Stimulated activated CD4-positive, alpha-beta T cell treated with anti-CD3 and anti-CD28 coated beads, Interleukin-2, amount 100 ng/mL, for 48 hours (primary cell): ENCODE measurements at regions not wholly inside any gene's neighbourhood (a gene's known extent, or its start where the extent isn't known, plus 50 kb on each side); places are given as distances from the start of the nearest gene placed in this dataset.
"Not testable (repeated sequence)": the region's sequence is repeated elsewhere in the genome, so short reads cannot be mapped to it uniquely, and the experiment has no call there.

Experiments used
- DNase-seq, 2 donors: peaks; one replicate each; pipeline ENCODE4 v3.0.0-alpha.2; 2020

DNA sequence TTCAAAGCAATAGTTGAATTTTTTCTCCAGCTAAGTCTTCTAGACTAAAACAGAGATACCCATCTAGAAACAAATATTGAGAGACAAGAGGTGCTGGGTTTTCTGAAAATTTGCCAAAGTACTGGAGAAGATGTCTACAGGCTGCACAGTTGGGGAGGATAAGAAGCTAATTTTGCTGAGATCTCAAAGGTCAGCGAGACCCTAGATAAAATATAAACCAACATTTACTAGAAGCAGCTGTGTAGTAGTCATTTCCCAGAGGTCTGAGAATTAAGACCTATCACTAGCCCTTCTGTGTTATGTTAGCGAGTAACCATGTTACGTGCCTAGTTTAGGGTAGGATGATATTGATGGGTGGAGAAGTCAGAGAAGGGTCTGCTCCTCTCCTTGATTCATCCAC lies 208.5 kb upstream of the TNC start:
- DNase-seq = no peak

DNA sequence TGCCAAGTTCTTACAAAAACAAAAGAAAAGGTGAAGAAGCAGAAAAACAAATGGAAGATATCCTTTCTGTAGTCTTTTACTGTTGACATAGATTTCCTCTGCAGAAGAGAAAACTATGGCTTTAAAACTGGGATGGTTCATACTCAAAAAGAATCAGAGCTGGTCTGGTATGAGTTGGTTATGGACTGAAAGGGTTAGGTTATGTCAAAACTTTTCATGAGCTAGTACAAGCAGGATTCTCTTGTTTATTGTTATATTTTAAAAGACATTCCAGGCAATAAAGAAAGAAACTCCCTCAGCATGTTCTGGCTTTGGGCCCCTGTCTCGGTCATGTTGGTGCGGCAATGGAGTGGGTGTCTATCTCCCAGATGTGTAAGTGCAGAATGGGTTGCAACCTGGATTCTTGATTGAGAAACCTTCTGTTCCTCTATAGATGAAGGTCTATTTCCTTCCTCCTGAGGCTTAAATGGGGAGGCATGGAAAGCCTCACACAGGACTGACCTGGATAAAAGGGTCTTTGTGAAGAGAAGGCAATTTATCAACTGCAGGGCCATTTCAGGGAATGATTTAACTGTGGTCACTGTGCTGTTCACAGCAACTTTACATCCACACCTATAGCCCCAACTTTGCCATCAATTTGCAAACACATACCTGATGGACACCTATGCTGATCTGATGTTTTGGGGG lies 209.6 kb upstream of the TNC start:
- DNase-seq = no peak

DNA sequence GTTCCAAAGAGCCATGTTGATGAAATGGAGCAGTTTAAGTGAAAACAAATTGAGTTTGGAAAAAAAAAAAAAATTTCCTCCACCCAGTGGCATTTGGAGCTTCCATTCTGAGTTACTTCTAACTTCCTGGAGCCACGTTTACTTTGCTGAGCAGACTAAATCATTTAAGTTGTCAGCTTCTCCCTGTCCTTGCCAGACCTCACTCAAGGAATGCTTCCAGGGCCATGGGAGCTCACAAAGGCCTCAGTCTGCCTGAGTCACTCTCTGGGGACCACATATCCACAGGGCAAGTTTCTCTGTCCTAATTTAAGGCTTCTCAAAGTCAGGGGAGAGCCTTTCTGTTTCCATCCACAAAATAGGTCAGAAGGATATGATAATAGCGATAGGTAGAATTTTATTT lies 210.3 kb upstream of the TNC start:
- no peak for DNase-seq

DNA sequence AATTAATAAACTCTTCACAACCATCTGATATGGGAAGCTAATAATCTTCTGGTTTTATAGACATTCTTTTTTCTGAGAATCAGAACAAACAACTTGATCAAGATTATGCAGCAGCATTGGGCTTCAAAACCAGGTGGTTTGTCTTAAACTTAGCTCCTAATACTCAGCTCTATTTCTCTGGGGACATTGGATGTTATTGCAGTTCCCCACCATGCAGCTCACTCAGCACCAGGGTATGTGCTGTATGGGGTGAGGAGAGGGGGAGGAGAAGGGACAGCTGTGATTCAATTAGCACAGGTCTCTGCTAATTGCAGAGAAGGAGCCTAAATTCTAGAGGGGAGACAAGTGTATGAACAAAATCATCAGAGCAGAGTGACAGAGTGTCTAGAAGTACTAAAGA lies 210.7 kb upstream of the TNC start:
- no peak for DNase-seq

DNA sequence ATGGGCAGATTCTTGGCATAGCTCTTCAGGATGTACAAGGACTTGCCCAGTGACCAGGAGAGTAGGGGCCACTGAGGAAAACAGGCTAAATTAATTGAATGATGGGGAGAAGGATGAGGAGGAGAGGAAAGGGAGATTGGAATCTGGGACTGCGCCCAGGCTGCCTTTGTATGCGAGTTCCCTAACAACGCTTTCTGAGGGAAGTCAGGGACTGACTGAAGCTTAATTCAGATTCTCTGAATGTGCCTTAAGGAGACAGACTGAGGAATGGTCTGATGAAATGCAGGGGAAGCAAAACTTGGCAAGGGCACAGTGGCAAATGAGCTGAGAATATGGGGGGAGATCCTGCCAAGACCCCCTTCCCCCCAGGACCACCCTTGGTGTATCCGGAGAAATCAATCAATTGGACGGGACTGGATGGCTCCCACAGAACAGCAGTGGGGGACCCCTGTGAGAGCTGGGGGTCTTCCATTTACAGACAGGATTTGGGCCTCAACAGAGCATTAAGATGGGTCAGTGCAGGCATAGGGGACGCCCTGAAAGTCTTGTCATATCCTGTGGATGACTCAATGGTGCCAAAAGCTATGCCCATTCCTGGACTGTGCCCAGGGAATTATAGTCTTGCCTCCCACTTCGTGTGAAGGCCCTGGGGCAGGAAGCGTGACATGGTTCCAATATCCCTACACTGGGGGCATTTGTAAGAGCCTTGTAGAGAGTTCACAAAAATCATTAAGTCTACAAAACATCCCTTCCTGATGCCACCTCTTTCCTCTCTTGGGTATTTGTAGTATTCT lies 215.5 kb upstream of the TNC start:
- no peak for DNase-seq

DNA sequence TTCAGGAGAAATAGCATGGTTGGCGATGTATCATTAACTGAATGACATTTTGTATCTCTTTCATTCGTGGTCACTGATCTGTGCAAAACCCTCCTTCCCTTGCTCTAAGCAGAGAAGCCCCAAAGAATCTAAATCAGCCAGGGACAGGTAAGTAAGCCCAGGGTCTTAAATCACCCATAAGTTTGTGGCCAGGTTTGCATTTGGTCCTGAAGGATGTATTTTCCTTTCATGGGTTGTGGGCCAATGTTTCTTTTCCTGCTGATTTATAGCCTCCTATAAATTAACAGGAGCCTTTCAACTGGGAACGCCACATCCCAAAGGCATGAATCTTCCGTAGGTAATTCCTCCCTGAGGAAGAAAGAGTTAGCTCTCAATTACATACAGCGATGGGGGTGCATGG lies 217.5 kb upstream of the TNC start:
- DNase-seq = no peak

DNA sequence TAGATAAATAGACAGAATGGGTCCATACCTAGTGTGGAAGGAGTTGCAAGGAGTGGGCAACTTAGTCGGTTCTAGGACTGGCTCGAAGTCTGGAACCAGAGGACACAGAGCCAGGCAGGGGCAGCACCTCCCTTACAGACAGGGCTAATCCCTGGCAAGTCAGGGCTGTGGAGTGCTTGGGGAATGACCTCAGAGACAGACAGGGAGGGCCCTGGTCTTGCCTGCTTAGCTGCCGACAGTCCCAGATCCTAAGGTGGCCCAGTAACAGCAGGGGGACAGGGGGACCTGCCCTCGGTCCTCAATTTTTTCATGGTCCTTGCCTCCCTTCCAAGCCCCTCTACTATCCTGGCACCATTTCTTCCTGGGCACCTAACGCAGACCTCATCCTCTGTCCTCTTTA lies 222.4 kb upstream of the TNC start:
- no peak for DNase-seq

DNA sequence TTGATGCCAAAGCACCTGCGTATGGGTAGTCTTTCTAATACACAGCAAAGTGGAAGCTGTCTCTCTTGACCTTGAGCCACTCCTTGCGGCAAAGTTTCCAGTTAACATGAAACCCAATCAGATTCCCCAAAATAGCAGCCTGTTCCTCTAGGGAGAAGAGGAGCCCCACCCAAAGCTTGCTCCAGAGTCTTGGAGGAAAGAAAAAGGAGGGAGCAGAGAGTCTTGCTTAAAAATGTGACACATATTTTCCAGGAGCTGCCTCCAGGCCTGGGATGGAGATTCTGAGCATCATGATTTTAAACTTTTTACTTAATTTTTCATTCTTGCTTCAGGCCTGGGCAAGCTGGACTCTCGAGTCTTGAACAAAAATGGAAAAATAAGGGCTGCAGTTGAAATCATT lies 223.5 kb upstream of the TNC start:
- no peak for DNase-seq

DNA sequence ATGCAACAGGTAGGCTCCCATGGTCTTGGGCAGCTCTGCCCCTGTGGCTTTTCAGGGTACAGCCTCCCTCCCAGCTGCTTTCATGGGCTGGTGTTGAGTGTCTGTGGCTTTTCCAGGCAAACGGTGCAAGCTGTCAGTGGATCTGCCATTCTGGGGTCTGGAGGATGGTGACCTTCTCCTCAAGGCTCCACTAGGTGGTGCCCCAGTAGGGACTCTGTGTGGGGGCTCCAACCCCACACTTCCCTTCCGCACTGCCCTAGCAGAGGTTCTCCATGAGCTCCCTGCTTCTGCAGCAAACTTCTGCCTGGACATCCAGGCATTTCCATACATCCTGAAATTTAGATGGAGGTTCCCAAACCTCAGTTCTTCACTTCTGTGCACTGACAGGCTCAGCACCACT lies 229.8 kb upstream of the TNC start:
- not testable (repeated sequence) for DNase-seq

DNA sequence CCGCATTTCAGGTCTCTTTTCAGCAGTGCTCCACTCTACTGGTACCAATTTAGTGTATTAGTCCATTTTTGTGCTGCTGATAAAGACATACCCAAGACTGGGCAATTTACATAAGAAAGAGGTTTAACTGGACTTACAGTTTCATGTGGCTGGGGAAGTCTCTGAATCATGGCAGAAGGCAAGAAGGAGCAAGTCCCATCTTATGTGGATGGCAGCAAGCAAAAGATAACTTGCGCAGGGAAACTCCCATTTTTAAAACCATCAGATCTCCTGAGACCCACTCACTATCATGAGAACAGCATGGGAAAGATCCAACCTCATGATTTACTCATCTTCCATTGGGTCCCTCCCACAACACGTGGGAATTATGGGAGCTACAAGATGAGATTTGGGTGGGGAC lies 231.0 kb upstream of the TNC start:
- DNase-seq = not testable (repeated sequence)

DNA sequence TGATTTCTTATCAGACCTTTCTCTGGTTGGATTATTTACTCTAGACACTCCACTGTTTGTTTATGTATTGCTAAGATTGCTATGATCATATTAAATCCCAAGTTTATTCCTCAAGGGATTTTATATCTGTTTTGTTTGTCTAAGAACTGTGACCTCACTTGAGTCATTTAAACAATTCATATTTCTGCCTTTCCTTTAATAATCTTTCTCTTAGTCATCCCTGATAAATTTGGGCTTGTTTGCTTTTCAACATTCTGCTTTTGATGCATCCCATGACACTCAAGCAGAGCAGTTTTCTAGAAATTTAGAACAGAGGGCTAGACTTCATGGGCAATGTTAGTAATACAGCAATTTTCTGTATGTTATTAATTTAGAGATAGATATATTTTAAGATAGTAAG lies 231.6 kb upstream of the TNC start:
- DNase-seq = no peak

DNA sequence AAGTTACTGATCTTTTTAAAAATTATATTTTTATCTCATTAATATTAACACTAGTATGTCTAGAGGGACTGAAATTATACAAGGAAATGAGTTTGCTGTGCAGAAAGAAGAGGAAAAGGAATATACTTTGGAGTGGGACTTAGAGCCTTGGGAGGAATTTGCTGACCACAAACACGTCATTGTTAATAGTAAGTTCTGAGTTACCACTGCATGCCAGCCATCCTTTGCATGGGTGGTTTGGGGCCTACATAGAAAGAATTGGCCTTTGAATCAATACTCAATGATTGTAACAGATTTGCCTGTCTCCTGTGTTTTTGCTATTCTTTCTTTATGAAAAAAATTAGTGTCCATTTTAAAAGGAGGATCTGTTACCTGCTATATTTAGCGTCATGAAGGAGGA lies 232.6 kb upstream of the TNC start:
- no peak for DNase-seq

DNA sequence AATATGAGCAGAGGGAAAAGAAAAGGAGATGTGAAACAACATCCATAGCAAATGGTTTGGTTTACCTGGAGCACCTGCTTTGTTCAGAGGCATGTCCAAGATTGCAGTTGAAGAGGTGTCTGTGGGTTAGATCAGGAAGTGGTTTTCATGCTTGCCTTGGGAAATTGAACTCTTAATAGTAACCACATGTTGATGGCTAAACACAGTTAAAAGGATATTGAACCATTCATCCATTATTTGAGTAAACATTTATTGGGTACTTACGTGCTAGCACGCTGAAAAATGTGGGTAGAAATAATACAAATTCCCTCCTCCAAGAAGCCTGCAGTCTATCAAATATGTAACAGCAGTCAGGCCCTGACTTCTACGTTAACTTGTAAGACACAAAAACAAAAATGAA lies 235.7 kb upstream of the TNC start:
- DNase-seq = no peak

DNA sequence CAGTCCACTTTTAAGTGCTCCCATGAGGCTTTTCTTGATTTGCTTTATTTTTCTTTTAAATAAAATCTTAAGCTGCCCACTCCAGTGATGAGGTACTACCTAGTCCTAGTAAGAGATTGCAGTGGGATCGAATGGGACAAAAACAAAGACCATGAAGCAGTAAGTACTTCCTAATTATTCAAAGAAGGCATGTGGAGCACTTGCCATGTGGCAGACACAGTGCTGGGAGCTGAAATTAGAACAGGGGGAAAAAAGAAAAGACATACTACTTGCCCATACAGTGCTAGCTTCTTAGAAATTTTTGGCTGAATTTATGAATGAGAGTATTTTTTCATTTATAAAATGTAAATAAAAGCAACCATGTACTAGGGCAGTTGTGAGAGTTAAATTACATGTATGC lies 239.9 kb upstream of the TNC start:
- DNase-seq = no peak

DNA sequence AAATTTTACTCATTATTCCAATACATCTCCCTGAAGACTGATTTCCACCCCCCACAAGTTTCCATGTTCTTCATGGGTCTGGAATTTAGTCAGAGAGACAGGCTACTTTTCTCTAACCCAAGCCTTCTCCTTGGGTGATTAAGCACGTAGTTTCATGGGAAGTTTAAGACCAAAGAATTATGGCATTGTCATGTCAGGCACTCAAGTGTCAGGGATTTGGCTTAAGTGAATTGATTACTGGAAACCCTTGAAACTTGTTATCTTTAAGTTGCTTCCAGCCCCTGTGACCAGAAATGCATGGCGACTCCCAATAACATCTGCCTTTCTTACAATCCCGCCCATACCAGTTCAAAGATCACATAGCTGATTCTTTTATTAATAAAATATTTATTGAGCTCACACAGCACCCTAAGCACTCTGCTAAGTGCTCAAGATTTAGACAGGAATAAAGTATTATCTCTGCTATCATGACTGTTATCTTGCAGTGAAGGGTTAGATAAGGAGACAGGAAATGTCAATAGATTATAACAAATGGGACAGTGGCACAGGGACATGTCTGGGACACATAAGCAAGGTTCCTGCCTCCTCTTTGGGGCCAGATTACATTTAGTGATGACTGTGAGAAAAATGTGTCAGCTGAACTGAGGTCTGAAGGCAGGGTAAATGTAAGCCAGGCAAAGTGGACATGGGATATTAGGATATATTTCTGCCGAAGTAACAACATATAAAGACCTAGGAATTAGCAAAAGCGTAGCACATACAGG lies 241.2 kb upstream of the TNC start:
- DNase-seq = no peak

DNA sequence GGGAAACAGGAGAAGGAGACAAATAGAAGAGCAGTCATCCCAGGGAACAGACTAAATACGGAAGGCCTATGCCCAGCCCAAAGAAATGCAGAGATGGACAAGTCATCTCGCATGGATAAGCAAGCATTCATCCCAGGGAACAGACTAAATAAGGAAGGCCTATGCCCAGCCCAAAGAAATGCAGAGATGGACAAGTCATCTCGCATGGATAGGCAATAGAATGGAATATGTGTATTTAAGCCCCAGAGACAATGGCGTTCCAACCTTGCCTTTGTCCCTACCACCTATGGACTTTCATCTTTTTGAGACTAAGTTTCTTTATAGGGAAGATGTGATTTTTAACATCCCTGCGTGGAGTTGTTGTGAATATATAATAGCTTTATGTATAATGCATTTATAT lies 242.2 kb upstream of the TNC start:
- DNase-seq = no peak

DNA sequence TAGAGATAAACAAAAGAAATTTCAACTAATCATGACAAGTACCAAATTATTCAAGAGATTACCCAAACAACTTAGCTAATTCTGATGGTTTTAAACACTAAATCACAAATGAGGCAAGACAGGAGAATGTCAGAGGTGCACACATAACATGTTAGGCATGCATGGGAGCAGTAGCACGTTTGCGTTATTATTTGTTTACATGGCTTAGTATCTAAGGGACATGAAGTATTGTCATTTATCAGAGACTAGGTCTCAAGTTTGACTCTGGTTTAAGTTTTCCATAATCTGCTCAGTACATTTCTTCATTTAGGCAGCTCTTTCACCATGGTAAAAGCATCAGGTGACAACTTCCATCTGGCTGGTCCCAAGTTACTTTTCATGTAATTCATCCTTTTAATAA lies 244.1 kb upstream of the TNC start:
- DNase-seq = no peak

DNA sequence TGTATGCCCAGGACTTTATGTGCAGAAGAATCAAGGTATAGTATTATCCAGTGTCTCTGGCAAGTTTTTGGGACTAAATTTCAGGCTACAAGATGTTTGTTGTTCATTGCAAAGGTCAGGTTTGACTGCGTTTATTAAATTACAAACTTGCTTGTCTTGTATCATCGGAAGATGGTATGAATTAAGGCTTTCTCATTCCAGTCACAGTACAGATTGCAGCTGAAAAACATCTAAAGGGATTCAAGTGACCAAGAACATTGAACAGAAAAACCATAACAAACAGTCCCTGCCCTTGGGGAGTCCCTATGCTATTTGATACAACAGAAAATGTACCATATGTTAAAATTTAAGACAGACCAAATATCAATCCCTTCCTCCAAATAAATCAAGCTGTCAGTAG lies 244.7 kb upstream of the TNC start:
- no peak for DNase-seq

DNA sequence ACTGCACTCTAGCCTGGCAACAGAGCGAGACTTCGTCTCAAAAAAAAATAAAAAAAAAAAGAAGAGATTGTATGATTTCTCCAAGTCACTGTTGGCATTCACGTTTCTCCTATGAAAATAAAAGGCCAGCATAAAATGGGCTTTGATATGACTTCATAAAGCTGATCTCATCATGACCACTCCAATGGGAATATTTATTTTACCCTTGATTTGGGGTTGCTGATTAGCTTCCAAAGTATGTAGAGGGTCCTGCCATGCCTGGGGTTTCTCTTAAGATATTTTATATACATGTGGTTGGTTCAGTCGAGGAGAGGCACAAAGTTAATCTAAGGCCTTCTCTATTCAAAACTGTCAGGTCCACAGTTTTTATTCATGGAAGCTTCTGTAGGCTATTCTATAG lies 247.0 kb upstream of the TNC start:
- no peak for DNase-seq

DNA sequence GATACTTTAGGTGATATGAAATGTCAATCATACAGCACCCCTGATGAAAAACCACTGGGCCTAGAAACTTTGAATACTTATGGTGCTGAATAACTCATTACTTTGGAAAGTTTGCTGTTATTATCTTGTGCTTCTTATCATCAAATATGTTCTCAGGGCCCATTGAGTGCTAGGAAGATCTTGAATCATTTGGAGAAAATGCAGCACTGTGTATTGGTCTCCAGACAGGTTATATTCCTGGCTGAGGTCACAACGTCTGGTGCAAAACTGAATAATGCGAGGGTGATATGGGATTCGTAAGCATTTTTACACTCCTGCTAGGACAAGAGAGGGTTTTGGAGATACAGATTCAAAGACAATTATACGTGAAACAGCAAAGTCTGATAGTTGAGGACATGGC lies 249.4 kb upstream of the TNC start:
- no peak for DNase-seq

DNA sequence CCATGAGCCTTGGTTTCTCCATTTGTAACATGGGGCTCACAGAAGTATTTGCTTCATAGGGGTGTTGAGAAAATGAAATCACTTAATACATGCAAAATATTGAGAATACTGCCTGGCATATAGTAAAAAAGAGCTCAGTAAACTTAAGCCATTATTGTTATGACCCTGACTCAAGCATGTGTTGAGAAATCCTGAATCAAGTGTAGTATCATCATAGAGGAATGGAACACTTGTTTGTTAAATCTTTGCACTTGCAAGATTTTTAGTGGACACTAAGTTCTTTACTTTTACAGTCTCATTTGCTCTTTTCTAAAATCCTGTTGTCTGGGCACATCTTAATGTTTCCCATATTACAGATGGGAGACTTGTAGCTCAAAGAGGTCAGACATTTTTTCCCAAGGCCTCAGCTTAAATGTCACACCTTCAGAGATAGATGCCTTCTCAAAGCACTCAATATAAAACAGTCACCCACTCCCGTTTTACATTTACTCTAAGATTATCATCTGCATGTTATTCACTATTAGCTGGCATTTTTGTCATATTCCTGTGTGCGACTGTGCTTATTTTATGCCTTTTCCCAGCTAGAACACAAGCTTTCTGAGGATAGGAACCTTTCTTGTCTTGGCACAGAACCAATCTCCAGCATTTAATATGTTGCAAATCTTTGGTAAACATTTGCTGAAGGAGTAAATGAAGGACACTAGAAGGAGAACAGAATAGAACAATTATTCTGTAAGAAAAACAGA lies 250.0 kb upstream of the TNC start:
- no peak for DNase-seq

DNA sequence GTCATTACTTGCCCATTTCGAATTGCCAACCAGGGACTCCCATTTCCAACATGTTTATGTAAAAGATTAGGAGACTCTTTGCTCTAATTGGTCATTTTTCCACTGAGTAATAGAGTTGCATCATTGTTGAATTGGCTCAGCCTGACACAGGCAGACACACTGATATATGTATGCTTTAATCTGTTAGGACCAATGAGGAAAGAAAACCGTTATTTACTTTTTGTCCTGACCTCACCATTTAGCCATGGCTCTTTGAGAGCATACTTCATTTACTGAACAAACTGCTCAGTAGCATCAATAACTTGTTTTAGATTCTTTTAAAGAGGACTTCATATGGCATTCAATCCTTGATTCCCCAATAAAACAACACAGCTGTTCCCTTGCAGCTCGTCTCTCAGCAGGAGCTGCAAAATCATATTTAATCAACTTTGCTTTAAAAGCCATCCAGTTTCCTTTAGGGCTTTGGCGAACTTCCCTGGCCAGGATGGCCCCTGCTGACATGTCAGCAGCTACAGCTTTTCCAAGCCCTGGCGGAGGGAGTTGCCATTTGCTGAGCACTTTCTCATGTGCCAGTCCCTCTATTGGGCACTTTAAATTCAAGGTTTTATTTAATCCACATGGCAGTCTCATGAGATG lies 251.5 kb upstream of the TNC start:
- DNase-seq = no peak
